Left lobe of liver (tissue), 2 donors: ENCODE measurements at regions not wholly inside any gene's neighbourhood (a gene's known extent, or its start where the extent isn't known, plus 50 kb on each side); places are given as distances from the start of the nearest gene placed in this dataset.
"Not testable (repeated sequence)": the region's sequence is repeated elsewhere in the genome, so short reads cannot be mapped to it uniquely, and the experiment has no call there.

Source experiments
- ATAC-seq: fragments of 200-7000 bp; cut with Tn5 transposase; one replicate; pipeline ENCODE4 v1.9.1; 2020; ENCODE audit warnings: mild to moderate bottlenecking, moderate library complexity
- DNase-seq: peaks from one replicate; pipeline ENCODE4 v3.0.0-alpha.2; 2020; ENCODE audit warnings: low spot score
- donor health status: DM: no; HTN: no; CAD: no; lungs with moderate emphysema.
- donor health status: DM: no; HTN: yes; CAD: no.

DNA sequence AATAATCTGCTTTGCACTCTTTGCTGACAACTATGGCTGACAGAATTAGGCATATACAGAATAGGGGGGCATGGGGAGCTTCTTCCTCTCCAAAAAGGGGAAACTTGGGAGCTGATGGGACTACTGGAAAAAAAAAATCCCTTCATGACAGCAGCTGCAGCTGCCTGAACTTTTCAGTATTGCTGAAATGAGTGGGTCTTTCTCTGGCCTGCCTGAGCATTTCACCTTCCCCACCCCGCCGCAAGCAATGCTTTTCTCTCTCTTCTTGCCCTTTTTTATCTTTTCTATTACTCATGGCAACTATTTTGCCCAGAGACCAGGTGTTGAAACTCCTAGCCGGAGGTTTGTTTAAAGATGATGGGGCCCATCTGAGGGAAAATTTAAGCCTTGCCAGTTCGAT is 244.9 kb downstream of the SEMA3D start:
- no peak for DNase-seq
- ATAC-seq, result no peak

- DNase-seq, result no peak
- no peak for ATAC-seq
Measured at GRCh38 chr7:84941291-84941690, 245.6 kb downstream of the SEMA3D start.

DNA sequence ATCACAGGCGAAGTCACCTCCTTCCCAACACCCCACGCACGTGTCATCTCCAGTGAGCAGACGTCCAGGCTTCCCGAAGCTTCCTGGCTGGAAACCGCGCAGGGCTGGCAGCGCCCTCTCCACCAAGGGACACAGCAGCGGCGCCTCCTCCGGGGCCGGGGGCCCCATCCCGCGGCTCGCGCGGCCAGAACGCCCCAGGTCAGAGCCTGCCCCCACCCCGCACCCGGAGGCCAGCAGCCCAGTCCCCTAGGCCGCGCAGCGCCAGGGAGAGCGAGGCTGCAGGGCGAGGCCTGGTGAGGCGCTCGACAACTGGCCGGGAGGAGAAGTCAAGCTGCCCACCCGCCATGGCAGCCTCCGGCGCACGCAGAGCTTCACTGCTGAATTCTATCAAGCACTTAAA is 247.0 kb downstream of the SEMA3D start:
- ATAC-seq, result no peak
- DNase-seq, result no peak

DNA sequence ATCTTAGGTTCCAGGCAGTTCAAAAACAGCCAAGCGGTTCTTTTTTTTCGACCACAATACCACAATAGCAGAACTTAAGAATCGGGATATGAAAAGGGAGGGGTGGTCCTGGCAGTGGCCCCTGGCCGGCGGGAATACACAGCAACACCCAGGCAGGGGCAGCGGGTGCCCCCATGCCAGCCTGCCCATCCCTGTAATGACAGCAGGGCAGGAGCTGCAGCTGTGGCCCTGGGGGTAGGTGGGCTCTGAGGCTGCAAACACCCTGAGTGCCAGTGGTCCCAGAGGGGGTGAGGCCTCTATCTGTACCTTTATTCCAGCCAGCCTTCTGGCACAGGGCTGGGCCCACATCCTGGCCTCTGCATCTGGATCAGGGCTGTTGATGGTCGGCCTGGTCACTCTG is 247.4 kb downstream of the SEMA3D start:
- DNase-seq, result no peak
- no peak for ATAC-seq

DNA sequence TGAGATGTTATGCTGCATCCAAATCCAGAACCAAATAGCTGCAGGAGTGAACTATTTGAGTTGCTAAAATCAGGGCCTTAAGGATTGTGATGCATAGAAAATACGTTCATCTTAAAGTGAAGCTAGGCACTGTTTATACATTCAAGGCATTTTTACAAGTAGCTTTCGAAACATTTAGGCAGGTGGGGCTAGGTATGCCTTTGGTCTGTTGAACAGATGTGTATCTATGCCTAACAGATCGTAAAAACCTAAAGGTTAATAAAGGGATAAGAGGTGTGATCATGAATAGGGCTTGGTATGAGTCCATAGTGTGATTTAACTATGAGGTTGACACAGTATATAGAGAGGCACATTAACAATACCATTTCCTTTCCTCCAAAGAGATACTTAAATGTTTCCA is 262.5 kb downstream of the SEMA3D start:
- ATAC-seq, result no peak

DNA sequence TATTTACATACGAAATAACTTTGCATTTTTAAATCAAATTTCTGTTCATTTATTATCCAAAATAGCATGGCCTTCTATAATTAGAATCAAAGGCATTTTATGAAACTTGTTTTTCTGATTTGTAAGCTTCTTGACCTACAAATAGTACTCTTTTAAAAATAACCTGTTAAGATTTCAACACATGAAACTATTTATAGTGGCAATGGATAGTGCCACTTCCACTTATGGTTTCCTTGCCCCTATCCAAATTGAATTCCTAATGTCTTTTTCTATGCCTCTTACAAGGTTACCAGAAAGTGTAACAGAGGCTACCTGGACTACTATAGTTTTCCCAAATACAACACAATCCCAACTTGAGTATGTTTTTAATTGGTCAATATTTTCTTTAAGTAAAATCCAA is 263.5 kb downstream of the SEMA3D start:
- ATAC-seq (no peak), DNase-seq (no peak)

More for the DNA sequence above, 262.5 kb downstream of the SEMA3D start:
- DNase-seq, result no peak

- no peak for DNase-seq
- no peak for ATAC-seq
Measured at GRCh38 chr7:84921154-84921553, 265.7 kb downstream of the SEMA3D start.

DNA sequence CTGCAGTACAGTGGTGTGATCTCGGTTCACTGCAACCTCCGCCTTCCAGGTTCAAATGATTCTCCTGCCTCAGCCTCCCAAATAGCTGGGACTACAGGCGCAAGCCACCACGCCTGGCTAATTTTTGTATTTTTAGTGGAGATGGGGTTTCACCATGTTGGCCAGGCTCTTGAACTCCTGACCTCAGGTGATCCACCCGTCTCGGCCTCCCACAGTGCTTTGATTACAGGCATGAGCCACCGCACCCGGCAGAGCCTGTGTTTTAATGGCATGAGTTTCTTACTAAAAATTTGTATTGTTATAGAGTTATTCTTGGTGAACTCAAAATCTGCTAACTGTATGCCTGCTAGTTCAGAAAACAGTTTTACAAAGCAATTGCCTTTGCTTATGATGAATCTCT is 269.9 kb downstream of the SEMA3D start:
- DNase-seq, ATAC-seq: not testable (repeated sequence)

GRCh38 chr7:84916161-84916560 is 270.7 kb downstream of the SEMA3D start:
- DNase-seq, result no peak

DNA sequence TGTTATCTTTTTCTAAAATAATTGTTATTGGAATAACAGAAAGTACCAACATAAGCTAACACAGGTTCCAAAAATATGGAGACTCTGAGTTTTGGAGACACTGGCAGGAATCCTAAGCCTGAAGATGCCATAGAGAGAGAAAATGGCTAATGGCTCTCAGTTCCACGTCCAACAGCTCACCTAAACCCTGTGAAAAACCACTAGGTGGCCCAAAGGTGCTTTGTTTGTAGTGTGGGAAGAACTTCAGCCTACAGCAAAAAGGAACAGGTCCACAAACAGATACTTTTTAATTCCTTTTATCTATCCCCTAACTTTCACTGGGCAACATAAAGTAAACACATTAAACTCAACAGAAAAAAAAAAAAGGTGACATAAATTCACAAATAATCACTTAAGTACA is 272.3 kb downstream of the SEMA3D start:
- ATAC-seq (peak; percentile 83), DNase-seq (no peak)

More at GRCh38 chr7:84916161-84916560, 270.7 kb downstream of the SEMA3D start:
- ATAC-seq, result peak; percentile 84

- ATAC-seq, result no peak
- DNase-seq, result no peak
Measured at GRCh38 chr7:84913731-84914130, 273.1 kb downstream of the SEMA3D start.

DNA sequence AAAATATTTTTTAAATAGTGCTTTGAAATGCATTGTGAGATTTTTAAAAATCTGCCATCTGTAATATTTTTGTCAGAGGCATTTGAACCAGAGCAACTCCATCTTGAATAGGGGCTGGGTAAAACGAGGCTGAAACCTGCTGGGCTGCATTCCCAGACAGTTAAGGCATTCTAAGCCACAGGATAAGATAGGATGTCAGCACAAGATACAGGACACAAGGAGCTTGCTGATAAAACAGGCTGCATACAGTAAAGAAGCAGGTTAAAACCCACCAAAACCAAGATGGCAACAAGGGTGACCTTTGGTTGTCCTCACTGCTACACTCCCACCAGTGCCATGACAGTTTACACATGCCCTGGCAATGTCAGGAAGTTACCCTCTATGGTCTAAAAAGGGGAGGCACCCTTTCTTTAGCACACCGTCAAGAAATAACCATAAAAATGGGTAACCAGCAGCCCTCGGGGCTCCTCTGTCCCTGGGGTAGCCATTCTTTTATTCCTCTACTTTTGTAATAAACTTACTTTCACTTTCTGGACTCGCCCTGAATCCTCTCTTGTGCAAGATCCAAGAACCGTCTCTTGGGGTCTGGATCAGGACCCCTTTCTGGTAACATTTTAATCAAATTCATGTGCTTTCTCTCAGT is 273.7 kb downstream of the SEMA3D start:
- no peak for DNase-seq
- no peak for ATAC-seq

DNA sequence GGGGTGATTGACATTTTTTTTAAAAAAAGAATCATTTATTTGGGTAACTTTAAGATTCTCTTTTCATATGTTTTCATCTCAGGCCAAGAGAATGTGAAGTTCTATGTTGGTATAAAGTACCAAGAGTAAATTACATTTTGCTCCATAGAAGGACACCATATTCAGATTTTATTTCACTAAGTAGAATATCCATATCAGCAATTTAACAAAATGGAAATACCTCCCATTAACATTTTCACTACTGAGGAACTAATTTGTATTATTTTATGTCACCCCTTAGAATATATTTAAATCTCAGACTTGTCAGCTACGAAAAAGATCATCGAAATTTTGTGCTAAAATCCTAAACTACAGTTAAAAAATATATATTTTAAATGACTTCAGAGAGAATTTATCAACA is 274.3 kb downstream of the SEMA3D start:
- ATAC-seq (no peak), DNase-seq (no peak)

DNA sequence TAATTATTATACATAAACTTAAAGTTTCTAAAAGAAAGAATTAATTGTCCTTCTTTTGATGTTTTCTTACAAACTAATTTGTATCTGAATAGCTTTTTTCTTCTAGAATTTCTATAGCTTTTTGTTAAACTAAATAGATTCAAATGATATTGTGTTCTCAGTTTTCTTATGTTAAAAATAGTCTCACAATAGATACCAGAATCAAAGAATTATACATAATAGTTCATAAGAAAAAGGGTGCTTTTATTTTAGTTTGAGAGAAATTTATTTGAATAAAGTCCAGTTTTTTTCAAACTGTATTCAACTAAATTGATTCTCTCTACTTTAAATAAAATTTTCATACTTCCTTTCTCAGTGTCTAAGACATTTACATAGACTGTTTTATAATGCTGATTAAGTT is 274.8 kb downstream of the SEMA3D start:
- no peak for DNase-seq
- ATAC-seq, result no peak

- DNase-seq (no peak), ATAC-seq (no peak)
Measured at GRCh38 chr7:84911077-84911476, 275.8 kb downstream of the SEMA3D start.

GRCh38 chr7:84910322-84910721 is 276.5 kb downstream of the SEMA3D start:
- not testable (repeated sequence) for DNase-seq, ATAC-seq

DNA sequence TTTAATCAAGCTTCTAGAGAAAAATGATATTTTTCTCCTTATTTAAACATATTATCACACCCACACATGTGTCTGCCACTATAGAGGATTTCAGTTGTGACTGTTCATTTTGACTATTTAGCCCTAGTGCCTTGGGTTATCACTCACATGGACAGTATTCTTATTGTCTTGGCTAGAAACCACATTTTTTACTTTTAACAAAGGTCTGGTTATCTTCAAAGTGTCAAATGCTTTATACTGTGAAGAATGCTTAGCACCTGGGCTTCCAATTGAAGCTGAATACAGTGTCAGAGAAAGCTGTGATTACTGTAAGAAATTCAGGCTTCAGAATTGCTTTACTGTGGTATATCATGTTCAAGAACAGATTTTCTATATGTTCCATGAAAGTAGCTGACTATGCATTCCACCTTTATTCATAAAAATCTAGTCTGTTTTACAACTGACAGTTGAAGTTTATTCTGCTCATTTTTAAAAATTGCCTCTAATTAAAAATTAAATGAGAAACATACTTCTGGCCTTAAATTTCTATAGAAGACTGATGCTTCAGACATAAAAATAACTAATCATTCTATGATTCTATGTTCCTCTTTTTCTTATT is 278.6 kb downstream of the SEMA3D start:
- DNase-seq (no peak), ATAC-seq (no peak)

GRCh38 chr7:84906889-84907288 is 280.0 kb downstream of the SEMA3D start:
- DNase-seq (no peak), ATAC-seq (no peak)

DNA sequence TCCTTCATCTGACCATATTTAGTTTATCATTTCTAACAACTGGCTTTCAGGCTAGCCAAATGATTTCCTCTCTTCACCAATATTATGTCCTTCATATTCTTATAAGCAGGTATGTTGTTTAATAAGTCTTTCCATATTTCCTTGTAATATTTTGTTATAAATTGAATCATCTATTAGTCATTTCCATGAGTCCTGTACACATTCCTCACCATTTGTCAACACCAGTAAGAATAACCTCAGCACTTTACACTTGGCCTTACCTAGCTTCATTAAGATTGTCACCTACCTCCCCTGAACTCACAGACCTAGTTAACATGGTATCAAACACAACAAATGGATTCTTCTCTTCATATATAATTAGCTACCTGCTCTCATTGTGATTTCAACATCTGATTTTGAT is 282.3 kb downstream of the SEMA3D start:
- DNase-seq (no peak), ATAC-seq (no peak)

- DNase-seq, result no peak
- no peak for ATAC-seq
Measured at GRCh38 chr7:84901366-84901765, 285.5 kb downstream of the SEMA3D start.

DNA sequence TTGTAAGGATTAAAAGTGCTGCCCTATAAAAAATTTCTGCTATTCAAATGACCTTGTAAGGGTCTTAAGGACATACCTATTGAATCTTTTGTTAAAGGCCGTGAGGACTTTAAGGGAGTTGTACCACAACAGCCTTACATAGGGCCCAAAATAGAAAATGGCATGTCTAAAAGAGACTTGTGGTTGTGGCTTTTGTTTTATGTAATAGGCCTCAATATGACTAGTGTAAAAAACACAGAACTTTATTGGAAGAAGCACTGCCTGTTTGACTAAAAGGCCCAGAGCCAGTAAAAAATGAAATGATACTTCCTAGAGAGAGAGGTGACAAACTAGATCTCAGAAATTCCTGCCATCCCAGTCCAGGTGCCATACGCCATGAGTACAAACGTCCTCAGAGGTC is 286.6 kb downstream of the SEMA3D start:
- no peak for ATAC-seq
- no peak for DNase-seq

GRCh38 chr7:84895563-84895962 is 291.3 kb downstream of the SEMA3D start:
- DNase-seq, result no peak
- ATAC-seq, result no peak

DNA sequence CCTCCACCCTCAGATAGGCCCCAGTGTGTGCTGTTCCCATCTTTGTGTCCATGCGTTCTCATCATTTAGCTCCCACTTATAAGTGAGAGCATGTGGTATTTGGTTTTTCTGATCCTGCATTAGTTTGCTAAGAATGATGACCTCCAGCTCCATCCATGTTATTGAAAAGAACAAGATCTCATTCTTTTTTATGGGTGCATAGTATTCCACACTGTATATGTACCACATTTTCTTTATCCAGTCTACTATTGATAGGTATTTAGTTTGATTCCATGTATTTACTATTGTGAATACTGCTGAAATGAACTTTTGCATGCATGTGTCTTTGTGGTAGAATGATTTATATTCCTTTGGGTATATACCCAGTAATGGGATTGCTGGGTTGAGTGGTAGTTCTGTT is 303.3 kb downstream of the SEMA3D start:
- not testable (repeated sequence) for ATAC-seq, DNase-seq
